HG02763 (cell line): ENCODE measurements at regions not wholly inside any gene's neighbourhood (a gene's known extent, or its start where the extent isn't known, plus 50 kb on each side); places are given as distances from the start of the nearest gene placed in this dataset.
"Not testable (repeated sequence)": the region's sequence is repeated elsewhere in the genome, so short reads cannot be mapped to it uniquely, and the experiment has no call there.

Experiments used
- ATAC-seq: cut with Tn5 transposase; IDR thresholded peaks from one replicate; pipeline ENCODE4 v1.9.1; 2021; ENCODE audit warnings: mild to moderate bottlenecking, moderate library complexity; ENCODE audit not compliant: unreplicated experiment

- ATAC-seq, result no peak
Measured at GRCh38 chr1:219074084-219074728, 99.5 kb upstream of the LYPLAL1 start.

- ATAC-seq, result no peak
Measured at GRCh38 chr1:219075121-219075879, 98.4 kb upstream of the LYPLAL1 start.

- no peak for ATAC-seq
Measured at GRCh38 chr1:219076326-219076937, 97.2 kb upstream of the LYPLAL1 start.

GRCh38 chr1:219077767-219078166, 95.9 kb upstream of the LYPLAL1 start:
- ATAC-seq, result not testable (repeated sequence)

- peak; percentile 68 for ATAC-seq
Measured at GRCh38 chr1:219081943-219082925, 91.4 kb upstream of the LYPLAL1 start.

GRCh38 chr1:219083631-219084030, 90.0 kb upstream of the LYPLAL1 start:
- no peak for ATAC-seq

- ATAC-seq, result no peak
Measured at GRCh38 chr1:219085082-219085481, 88.6 kb upstream of the LYPLAL1 start.

GRCh38 chr1:219085988-219086387, 87.7 kb upstream of the LYPLAL1 start:
- no peak for ATAC-seq

GRCh38 chr1:219086956-219087469, 86.7 kb upstream of the LYPLAL1 start:
- ATAC-seq, result no peak

GRCh38 chr1:219088778-219089557, 84.7 kb upstream of the LYPLAL1 start:
- ATAC-seq, result peak; percentile 75

- ATAC-seq, result peak; percentile 77
Measured at GRCh38 chr1:219090607-219091006, 83.1 kb upstream of the LYPLAL1 start.

GRCh38 chr1:219092206-219092605, 81.5 kb upstream of the LYPLAL1 start:
- no peak for ATAC-seq

GRCh38 chr1:219099307-219099706, 74.4 kb upstream of the LYPLAL1 start:
- ATAC-seq, result peak; percentile 57

GRCh38 chr1:219100059-219100458, 73.6 kb upstream of the LYPLAL1 start:
- ATAC-seq, result no peak

- ATAC-seq, result not testable (repeated sequence)
Measured at GRCh38 chr1:219102466-219102865, 71.2 kb upstream of the LYPLAL1 start.

GRCh38 chr1:219105893-219106292, 67.8 kb upstream of the LYPLAL1 start:
- ATAC-seq, result no peak

GRCh38 chr1:219109424-219110018, 64.2 kb upstream of the LYPLAL1 start:
- no peak for ATAC-seq

GRCh38 chr1:219113261-219113660, 60.4 kb upstream of the LYPLAL1 start:
- ATAC-seq, result no peak

- no peak for ATAC-seq
Measured at GRCh38 chr1:219114014-219114413, 59.7 kb upstream of the LYPLAL1 start.
